SK-N-SH treated with all-trans-retinoic acid at 6 μM for 48 hours (cell line): ENCODE measurements at regions not wholly inside any gene's neighbourhood (a gene's known extent, or its start where the extent isn't known, plus 50 kb on each side); places are given as distances from the start of the nearest gene placed in this dataset.

Source experiments
- ATAC-seq: fragments of 200-7000 bp; cut with Tn5 transposase; 3 replicates; pipeline ENCODE4 v1.9.1; 2020; ENCODE audit warnings: mild to moderate bottlenecking, moderate library complexity
- ARNTL ChIP-seq: fragments of 450-650 bp; formaldehyde crosslinking; IDR thresholded peaks from 2 replicates; pipeline ENCODE4 v1.5.0; 2020; ENCODE audit warnings: low read depth, mild to moderate bottlenecking, moderate library complexity, borderline replicate concordance
- BACH2 ChIP-seq: fragments of 250-450 bp; sonication (Bioruptor Pico); IDR thresholded peaks from 2 replicates; pipeline ENCODE4 v1.9.0; 2021; ENCODE audit warnings: mild to moderate bottlenecking, borderline replicate concordance
- CREB5 ChIP-seq: fragments of 250-450 bp; sonication (Bioruptor Pico); IDR thresholded peaks from 2 replicates; pipeline ENCODE4 v1.5.1; 2020; ENCODE audit warnings: low read depth, mild to moderate bottlenecking, moderate library complexity
- CSRNP3 ChIP-seq: fragments of 250-450 bp; sonication (Bioruptor Pico); IDR thresholded peaks from 2 replicates; pipeline ENCODE4 v1.5.1; 2021; ENCODE audit warnings: mild to moderate bottlenecking, moderate library complexity
- ESRRG ChIP-seq: fragments of 250-450 bp; sonication (Bioruptor Pico); IDR thresholded peaks from 2 replicates; pipeline ENCODE4 v1.6.1; 2021; ENCODE audit warnings: mild to moderate bottlenecking
- GLIS3 ChIP-seq: fragments of 250-450 bp; sonication (Bioruptor Pico); IDR thresholded peaks from 2 replicates; pipeline ENCODE4 v1.5.0; 2020; ENCODE audit warnings: mild to moderate bottlenecking, moderate library complexity
- OSR1 ChIP-seq: fragments of 250-450 bp; sonication (Bioruptor Pico); IDR thresholded peaks from 2 replicates; pipeline ENCODE4 v1.8.0; 2022; ENCODE audit warnings: moderate library complexity, mild to moderate bottlenecking, inconsistent platforms
- PATZ1 ChIP-seq: fragments of 250-450 bp; sonication (Bioruptor Pico); IDR thresholded peaks from 2 replicates; pipeline ENCODE4 v1.8.0; 2020; ENCODE audit warnings: mild to moderate bottlenecking, moderate library complexity, borderline replicate concordance
- POU6F1 ChIP-seq: fragments of 250-450 bp; sonication (Bioruptor Pico); IDR thresholded peaks from 2 replicates; pipeline ENCODE4 v1.8.0; 2021; ENCODE audit warnings: low read depth, mild to moderate bottlenecking, moderate library complexity, borderline replicate concordance
- PPARA ChIP-seq: fragments of 250-450 bp; sonication (Bioruptor Pico); IDR thresholded peaks from 2 replicates; pipeline ENCODE4 v1.5.0; 2020; ENCODE audit warnings: mild to moderate bottlenecking, borderline replicate concordance
- RARB ChIP-seq: fragments of 250-450 bp; sonication (Bioruptor Pico); IDR thresholded peaks from 2 replicates; pipeline ENCODE4 v1.8.0; 2021; ENCODE audit warnings: mild to moderate bottlenecking, moderate library complexity
- SNAI2 ChIP-seq: fragments of 250-450 bp; sonication (Bioruptor Pico); IDR thresholded peaks from 2 replicates; pipeline ENCODE4 v1.5.0; 2020; ENCODE audit warnings: mild to moderate bottlenecking, moderate library complexity
- TCF4 ChIP-seq: fragments of 250-450 bp; sonication (Bioruptor Pico); IDR thresholded peaks from 2 replicates; pipeline ENCODE4 v1.8.0; 2021; ENCODE audit warnings: mild to moderate bottlenecking, moderate library complexity, borderline replicate concordance
- TSHZ2 ChIP-seq: fragments of 250-450 bp; sonication (Bioruptor Pico); IDR thresholded peaks from 2 replicates; pipeline ENCODE4 v1.5.0; 2020; ENCODE audit warnings: mild to moderate bottlenecking, moderate library complexity
- ZC3H10 ChIP-seq: fragments of 250-450 bp; sonication (Bioruptor Pico); IDR thresholded peaks from 2 replicates; pipeline ENCODE4 v1.5.1; 2021; ENCODE audit warnings: mild to moderate bottlenecking, moderate library complexity
- ZFP3 ChIP-seq: fragments of 250-450 bp; sonication (Bioruptor Pico); IDR thresholded peaks from 2 replicates; pipeline ENCODE4 v1.5.0; 2020; ENCODE audit warnings: mild to moderate bottlenecking, moderate library complexity
- ZFP30 ChIP-seq: fragments of 450-650 bp; formaldehyde crosslinking; IDR thresholded peaks from 2 replicates; pipeline ENCODE4 v1.5.0; 2022; ENCODE audit warnings: mild to moderate bottlenecking, moderate library complexity
- ZNF565 ChIP-seq: fragments of 450-650 bp; formaldehyde crosslinking; conservative IDR thresholded peaks from 2 replicates; pipeline ENCODE4 v1.5.0; 2020; ENCODE audit warnings: low read depth, mild to moderate bottlenecking, moderate library complexity
- ZNF70 ChIP-seq: fragments of 450-650 bp; formaldehyde crosslinking; IDR thresholded peaks from 2 replicates; pipeline ENCODE4 v1.5.0; 2020; ENCODE audit warnings: mild to moderate bottlenecking, moderate library complexity
- ZNF8 ChIP-seq: fragments of 450-650 bp; formaldehyde crosslinking; IDR thresholded peaks from 2 replicates; pipeline ENCODE4 v1.5.0; 2020; ENCODE audit warnings: mild to moderate bottlenecking, moderate library complexity

GRCh38 chr13:47475441-47475948 is 525.6 kb downstream of the SUCLA2 start:
- ATAC-seq: no peak
- TF ChIP-seq OSR1 (CRISPR knock-in tag): no peak
- TF ChIP-seq ZNF70: no peak
- no peak for TF ChIP-seq ESRRG (CRISPR knock-in tag)
- TF ChIP-seq PATZ1 (CRISPR knock-in tag): no peak
- TF ChIP-seq TCF4: no peak
- no peak for TF ChIP-seq BACH2 (CRISPR knock-in tag)
- TF ChIP-seq RARB: no peak
- TF ChIP-seq TSHZ2: no peak

GRCh38 chr13:47474839-47475238 is 526.2 kb downstream of the SUCLA2 start:
- no peak for ATAC-seq
- no peak for TF ChIP-seq ZNF8
- TF ChIP-seq POU6F1 (CRISPR knock-in tag): no peak
- no peak for TF ChIP-seq CREB5 (CRISPR knock-in tag)
- TF ChIP-seq ARNTL (CRISPR knock-in tag): no peak
- no peak for TF ChIP-seq ZC3H10
- no peak for TF ChIP-seq ZNF565 (CRISPR knock-in tag)
- no peak for TF ChIP-seq TSHZ2
- no peak for TF ChIP-seq ESRRG (CRISPR knock-in tag)
- no peak for TF ChIP-seq PPARA (CRISPR knock-in tag)

- ATAC-seq: no peak
- TF ChIP-seq CREB5 (CRISPR knock-in tag) (no peak), ESRRG (CRISPR knock-in tag) (no peak), PPARA (CRISPR knock-in tag) (no peak), ARNTL (CRISPR knock-in tag) (no peak), ZNF70 (no peak), ZFP3 (CRISPR knock-in tag) (no peak), ZFP30 (no peak), POU6F1 (CRISPR knock-in tag) (no peak), TCF4 (no peak), GLIS3 (CRISPR knock-in tag) (no peak), BACH2 (CRISPR knock-in tag) (no peak), ZC3H10 (no peak), SNAI2 (CRISPR knock-in tag) (no peak), RARB (no peak), OSR1 (CRISPR knock-in tag) (no peak), CSRNP3 (CRISPR knock-in tag) (no peak), ZNF8 (no peak)
Observed at GRCh38 chr13:47474326-47474725, 526.7 kb downstream of the SUCLA2 start.
